Right ventricle myocardium superior (tissue), 1 donor: ENCODE measurements at regions not wholly inside any gene's neighbourhood (a gene's known extent, or its start where the extent isn't known, plus 50 kb on each side); places are given as distances from the start of the nearest gene placed in this dataset.

Experiments
- ATAC-seq: fragments of 200-7000 bp; cut with Tn5 transposase; one replicate; pipeline ENCODE4 v1.9.1; 2020; ENCODE audit warnings: mild to moderate bottlenecking; ENCODE audit not compliant: poor library complexity
- DNase-seq: peaks from one replicate; pipeline ENCODE4 v3.0.0-alpha.2; 2020
- intact Hi-C: fragments of 100-400 bp; cut with DNase I; formaldehyde crosslinking; loops from one replicate; pipeline ENCODE4 v1.11.2; 2022
- donor health status: DM: no; HTN: yes; CAD: no; lungs with severe emphysema.

DNA sequence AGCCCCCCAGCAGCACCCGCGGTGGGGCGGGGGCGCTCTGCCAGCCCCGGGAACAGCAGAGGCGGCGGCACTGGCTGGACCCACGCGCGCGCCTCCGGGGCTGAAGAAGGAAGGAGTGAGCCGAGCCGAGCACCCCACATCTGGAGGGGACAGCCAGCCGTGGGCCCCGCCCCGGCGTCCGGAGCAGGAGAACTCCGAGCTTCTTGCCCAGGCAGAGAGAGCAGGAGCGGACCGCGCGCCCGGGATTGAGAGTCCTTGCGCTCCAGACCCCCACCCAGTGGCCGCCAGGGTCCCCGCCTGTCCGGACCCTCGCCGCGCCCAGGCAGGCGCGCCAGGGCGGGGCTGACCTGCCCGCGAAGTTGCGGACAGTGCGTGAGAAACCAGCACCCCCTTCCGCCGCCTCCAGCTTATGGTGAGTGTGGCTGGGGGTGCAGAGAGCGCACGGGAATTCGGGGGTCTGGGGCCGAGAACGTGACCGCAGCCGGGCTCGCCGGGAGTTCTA, 921.9 kb upstream of the EEF2KMT start:
- no peak for DNase-seq
- intact Hi-C loops: no loop called here
- ATAC-seq: no peak

DNA sequence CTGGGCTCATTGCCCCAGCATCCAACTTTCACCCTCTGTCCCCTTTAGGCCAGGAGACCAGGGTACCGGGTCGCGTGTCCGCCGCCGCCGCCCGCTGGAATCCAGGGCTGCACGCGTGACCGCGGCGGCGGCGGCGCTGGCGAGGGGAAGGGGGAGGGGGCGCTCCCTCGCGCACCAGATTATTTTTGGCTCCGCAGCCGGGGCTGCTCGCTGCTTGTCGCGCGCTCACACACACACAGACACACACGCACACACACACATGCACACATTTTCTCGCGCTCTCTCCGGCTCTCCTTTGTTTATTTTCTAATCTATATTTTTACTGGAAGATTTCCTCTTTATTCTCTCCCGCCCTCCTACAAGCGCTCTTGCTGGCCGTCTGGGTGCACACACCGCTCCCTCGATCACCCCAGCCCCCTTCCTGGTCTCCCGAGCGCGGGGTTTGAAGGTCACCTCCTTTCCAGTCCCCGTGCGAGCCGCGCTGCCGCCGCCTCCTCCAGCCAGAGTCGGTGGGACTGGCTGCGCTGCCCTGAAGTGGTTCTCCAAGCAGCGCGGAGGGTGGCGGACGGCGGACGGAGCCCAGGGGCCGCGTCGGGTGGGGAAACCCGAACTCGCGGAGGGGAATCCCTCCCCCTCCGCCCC, 921.4 kb upstream of the EEF2KMT start:
- no peak for ATAC-seq
- no peak for DNase-seq
- intact Hi-C loops: no loop called here

DNA sequence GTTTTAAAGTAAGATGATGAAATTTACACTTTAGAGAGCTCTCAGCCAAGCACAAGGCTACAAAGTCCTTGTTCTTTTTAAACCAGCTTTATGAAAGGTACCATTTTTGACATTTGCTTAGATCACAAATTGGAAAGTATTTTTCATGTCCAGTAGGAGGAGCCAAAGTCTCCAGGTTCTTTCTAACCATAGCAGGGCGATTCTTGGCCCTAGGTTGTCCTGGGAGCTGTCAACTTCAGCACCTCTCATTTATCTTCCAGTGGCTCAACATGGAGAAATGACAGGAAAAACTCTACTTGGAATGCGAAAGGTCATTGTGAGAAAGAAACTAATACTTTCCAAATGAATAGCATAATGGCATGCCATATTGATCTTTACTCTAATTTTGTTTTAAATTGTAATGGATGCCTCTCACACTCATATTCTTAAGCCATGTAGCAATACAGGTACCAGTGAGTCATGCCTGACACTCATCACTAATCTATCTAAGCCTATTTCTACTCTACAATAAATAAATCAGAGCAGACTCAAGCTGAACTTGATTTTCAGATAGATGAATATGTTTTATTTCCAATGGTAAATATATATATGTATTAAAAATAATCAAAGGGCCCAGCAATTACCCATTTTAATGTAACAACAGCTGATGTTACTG, 919.1 kb upstream of the EEF2KMT start:
- intact Hi-C loops: no loop called here
- no peak for ATAC-seq

DNA sequence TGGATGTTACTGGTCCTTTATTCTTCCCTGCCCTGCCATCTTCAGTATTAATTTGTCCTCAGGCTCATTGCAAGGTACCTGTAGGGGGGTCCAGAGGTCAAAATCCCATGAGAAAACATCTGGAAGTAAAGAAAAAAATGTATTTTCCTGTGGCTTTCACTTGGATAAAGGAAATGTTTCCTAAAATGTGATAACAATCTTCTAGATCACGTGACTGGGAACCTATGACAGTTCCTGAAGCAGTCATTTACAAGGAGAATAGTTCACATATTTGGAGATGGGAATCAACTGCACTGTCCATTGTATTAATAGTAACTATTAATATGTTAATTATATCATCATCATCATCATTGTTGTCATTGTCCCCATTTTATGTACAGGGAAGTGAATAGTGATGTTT, 915.1 kb upstream of the EEF2KMT start:
- intact Hi-C loops: no loop called here
- ATAC-seq (no peak), DNase-seq (no peak)

More for the DNA sequence above, 919.1 kb upstream of the EEF2KMT start:
- DNase-seq: no peak

DNA sequence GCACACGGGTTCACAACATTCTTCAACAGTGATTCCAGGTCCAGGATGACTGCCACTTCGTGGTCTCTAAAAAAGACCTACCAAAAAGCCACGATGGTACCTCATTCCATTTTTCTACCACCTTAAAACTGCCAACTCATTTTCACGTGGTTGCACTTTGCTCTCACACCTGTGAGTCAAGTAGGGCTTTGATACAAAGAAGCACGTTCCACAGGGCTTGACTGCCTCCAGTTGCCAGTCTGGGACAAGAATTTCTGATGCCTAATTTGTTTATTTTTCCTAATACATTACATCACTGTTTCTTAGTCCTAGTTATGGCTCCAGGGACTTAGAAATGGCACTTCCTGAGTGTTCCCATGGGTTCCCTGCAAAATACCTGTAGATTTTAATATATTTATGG, 911.6 kb upstream of the EEF2KMT start:
- DNase-seq: no peak
- intact Hi-C loops: no loop called here
- ATAC-seq: no peak

DNA sequence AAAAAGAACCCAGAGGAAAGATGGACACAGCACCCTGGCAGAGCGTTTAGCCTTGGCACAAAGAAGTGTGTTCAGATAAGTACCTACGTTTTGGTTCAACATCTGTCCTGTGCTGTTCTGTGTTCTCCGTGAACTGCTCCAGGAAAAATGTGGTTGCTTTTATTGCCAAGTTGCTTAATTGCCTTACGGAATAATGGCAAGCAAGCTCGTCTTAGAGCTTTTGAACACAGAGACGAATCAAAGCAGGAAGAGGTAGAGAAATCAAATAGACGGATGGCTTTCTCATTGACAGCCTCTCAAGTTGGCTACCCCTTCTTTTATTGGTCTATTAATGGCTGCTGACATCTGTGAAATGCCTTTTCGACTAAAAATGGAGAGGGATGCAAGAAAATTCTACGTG, 911.1 kb upstream of the EEF2KMT start:
- no peak for ATAC-seq
- DNase-seq: no peak
- intact Hi-C loops: no loop called here

DNA sequence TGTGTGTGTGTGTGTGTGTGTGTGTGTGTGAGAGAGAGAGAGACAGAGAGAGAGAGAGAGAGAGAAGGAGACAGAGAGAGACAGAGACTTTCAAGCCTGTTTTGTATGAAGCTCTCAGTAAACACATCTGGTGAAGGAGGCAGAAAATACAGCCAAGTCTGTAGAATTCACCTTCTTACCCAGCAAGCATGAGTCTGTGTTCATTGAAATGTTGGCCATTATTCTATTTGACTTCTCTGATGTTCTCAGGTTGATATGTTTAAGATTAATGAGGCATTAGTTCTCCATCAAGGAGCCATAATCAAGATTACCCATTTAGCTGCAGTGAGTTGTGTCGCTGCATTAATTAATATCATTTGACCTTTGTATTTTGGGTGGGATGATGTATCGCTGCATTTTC, 895.8 kb upstream of the EEF2KMT start:
- DNase-seq (no peak), ATAC-seq (no peak)
- intact Hi-C loops: no loop called here

DNA sequence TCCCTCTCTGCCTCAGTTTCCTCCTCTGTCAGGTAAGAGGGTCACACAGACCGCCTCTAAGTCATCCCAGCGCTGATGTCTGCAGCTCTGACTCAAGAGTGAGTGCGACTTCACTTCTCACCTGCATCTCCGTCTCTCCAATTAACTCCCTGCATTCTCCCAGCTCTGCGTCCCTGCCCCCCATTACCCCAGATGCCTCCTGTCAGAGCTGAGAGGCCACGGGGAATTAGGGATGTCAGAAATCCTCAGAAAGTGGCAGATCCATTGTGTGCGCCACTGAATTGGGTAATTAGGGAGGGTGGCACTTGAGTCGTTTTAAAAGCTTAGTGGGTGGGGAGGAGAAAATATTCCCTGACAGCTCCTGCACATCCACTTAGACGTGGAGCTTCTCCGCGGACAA, 885.4 kb upstream of the EEF2KMT start:
- DNase-seq: no peak
- ATAC-seq: no peak
- intact Hi-C loops: no loop called here

DNA sequence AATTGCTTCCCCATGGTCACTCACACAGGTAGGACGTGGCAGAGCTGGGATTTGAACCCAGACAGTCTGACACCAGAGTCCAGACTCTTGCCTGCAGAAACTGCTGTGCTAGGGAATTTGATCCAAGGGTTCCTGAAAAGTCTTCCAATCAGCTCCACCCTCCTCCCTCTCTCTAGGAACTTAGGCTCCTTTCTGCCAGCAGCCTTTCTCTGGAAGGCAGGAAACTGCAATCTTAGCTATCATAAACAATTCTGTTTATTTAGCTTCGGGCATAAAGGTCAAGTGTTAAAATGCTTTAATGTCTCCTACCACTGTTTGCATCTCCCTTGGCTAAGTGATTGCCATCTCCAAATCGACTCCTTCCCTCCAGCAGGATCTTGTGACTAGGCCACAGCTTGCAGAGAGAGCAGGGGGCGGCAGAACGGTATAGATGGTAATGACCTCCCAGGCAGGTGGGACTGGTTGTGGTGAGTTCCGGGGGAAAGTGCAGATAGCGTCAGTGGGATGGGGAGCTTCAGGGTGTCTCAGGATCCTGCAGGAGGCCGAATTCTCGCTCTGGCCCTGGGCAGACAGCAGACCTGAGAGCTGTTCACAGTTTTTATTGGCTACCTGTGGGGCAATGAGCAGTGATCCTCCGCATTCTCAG, 882.4 kb upstream of the EEF2KMT start:
- ATAC-seq (no peak), DNase-seq (no peak)
- intact Hi-C loops: no loop called here

DNA sequence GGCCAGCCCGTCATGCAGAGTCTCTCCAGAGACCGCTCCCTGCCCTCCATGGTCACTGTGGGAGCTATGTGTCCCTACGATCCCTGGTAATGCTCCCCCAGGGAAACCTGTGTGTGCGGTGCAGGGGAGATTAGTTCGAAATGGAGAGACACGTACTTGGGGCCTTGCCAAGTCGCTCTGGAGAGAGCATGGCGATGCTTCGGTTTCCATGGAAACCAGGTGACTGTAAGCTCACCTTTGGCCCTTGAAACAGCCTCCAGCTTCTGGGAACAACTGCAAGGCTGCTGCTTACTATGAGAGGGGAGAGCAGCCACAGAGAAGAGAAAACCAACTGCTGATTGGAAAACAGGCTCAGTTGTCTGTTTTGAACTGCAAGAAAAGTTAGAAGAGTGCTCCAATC, 879.7 kb upstream of the EEF2KMT start:
- ATAC-seq (no peak), DNase-seq (no peak)
- intact Hi-C loops: no loop called here

DNA sequence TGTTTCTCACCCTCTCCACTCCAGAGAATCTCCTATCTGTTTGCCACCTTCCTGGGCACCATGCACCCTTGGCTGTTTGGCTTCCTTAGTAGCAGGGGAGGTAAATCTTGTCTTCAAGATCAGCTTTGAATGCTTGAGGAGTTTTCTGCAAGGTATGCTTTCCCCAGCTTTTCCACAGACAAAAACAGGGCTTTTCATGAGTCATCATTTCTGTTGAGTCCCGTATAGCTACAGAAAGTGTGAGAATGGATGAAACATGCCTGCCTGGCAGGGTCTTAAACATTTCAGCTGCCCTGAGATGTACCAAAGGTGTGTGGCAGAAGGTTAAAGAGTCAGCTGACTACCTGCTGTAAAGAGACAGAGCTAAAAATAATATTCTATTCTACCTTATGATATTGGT, 875.2 kb upstream of the EEF2KMT start:
- no peak for DNase-seq
- intact Hi-C loops: no loop called here

DNA sequence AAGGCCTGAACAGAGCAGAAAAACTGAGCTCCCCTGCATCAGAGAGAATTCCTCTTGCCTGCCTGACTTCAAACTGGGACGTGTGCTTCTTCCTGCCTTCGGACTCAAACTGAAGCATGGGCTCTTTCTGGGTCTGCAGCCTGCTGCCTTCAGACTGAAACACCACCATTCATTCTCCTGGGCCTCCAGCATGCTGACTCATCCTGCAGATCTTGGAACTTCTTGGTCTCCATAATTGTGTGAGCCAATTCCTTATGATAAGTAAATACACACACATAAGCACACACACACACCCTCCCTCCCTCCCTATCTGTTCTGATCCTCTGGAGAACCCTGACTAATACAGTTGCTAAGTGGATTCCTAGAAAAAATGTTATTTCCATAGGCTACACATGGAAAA, 874.3 kb upstream of the EEF2KMT start:
- ATAC-seq (no peak), DNase-seq (no peak)
- intact Hi-C loops: no loop called here

More for the DNA sequence above, 875.2 kb upstream of the EEF2KMT start:
- ATAC-seq: no peak

DNA sequence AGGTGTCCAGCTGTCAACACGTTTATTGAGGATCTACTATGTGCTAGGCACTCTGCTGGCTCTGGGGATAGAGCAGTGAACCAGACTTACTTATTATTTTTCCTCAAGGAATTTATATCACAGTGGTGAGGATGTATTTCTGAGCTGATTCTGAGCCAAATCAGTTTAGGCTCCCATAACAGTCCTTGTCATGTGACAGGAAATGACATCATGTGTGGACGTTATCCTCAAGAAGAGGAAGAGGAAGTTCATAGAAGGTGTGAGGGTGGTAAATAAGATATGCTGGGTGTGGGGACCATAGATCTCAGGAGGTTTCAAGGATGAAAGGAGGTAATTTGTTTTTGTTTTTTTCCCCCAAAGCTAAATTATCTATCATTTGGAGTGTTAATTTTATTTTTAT, 873.5 kb upstream of the EEF2KMT start:
- no peak for DNase-seq
- ATAC-seq: no peak
- intact Hi-C loops: no loop called here

DNA sequence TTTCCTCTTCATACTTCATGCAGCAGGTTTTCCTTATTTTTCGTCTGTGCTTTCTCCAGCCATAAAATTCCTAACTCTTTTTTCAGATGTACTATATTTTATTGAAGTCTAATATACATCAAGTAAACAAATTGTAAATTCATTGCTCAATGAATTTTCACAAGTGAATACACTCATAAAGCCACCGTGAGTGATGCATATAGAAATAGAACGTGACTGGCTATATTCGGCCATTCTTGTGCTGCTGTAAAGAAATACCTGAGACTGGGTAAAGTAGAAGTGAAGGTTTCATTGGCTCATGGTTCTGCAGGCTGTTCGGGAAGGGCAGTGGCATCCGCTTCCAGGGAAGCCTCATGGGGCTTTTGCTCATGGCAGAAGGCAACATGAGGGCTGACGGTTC, 868.4 kb upstream of the EEF2KMT start:
- DNase-seq: no peak
- intact Hi-C loops: no loop called here
- no peak for ATAC-seq

DNA sequence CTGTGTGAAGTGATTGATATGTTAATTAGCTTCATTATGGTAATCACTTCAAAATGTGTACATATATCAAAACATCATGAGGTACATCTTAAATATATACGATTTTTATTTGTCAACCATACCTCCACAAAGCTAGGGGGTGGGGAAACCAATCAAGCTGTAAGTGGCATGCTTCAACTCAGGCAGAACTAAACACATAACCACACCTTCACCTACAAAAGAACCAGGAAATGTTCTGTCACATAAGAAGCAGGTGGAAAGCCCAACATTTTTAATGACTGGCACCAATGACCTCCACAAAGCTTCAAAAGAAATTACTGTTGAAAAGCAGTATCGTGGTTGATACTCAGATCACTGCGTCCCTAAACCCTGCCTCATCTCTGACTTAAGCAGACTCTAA, 867.7 kb upstream of the EEF2KMT start:
- ATAC-seq (no peak), DNase-seq (no peak)
- intact Hi-C loops: no loop called here

DNA sequence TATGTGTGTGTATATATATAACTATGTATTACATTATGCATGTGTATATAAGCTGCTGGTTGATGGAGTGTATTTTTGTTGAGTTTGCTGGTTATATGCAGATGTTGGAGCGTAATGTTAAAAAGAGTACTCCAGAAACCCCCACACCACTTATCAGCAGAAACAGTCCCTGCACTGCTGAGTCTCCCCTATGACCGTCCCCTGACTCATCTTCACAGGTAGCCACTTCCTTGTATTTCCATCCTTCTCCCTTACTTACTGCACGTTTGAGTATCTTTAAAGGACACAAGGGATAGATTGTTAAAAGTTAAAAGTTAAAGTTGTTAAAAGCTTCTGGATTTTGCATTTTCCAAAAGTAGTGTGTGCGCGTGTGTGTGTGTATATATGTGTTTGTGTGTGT, 853.9 kb upstream of the EEF2KMT start:
- DNase-seq: no peak
- intact Hi-C loops: no loop called here

DNA sequence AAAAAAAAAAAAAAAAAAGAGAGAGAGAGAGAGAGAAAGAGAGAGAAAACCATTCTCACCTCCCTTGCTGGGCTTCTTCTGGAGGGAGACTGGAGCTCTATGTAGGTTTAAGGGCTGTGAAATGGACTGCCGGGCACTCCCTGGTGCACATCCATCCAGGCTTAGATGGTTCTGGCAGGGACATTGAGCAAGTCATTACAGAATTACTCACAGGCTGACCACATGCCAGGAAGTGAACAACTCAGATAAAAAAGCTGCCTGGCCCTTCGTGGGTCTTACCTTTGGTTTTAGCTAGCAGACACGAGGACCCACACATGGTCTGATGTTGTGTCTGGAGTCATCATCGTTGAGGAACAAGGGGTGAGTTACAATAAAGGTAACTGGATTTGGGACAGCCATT, 847.4 kb upstream of the EEF2KMT start:
- intact Hi-C loops: no loop called here
- ATAC-seq: no peak
- DNase-seq: no peak

More for the DNA sequence above, 853.9 kb upstream of the EEF2KMT start:
- ATAC-seq: no peak

DNA sequence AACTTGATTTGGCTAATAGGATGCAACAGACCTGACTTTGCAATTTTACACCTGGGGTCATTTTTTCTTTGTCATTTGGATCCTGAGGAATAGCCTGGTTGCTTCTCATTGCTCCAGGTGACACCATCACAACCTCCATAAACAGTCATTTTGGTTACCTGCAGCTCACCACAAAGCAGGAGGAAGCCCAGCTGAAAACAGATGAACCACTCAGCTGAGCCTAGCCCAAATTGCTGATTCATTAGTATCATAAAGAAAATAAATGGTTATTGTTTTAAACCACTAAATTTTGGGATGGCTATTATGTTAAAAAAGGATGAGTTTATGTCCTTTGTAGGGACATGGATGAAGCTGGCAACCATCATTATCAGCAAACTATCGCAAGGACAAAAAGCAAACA, 841.0 kb upstream of the EEF2KMT start:
- intact Hi-C loops: no loop called here
- ATAC-seq: no peak

DNA sequence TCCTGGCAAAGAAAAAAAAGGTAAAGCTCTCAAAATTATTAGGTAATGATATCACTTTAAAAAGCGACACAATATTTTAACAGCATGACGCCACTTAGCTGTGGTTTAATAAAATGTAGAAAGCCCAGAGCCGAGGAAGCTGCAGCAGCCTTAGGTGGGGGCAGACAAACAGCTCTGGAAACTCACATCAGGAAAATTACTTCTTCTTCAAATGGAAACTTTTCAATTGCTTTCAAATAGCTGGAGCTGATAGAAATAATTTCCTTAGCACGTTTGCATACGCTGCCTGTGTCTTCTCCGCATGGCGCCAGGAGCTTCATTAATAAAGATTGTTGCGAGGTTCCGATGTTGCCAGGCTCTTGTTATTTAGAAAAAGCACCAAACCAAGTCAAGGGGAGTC, 835.3 kb upstream of the EEF2KMT start:
- ATAC-seq (no peak), DNase-seq (no peak)
- intact Hi-C loops: no loop called here

More for the DNA sequence above, 841.0 kb upstream of the EEF2KMT start:
- DNase-seq: no peak

DNA sequence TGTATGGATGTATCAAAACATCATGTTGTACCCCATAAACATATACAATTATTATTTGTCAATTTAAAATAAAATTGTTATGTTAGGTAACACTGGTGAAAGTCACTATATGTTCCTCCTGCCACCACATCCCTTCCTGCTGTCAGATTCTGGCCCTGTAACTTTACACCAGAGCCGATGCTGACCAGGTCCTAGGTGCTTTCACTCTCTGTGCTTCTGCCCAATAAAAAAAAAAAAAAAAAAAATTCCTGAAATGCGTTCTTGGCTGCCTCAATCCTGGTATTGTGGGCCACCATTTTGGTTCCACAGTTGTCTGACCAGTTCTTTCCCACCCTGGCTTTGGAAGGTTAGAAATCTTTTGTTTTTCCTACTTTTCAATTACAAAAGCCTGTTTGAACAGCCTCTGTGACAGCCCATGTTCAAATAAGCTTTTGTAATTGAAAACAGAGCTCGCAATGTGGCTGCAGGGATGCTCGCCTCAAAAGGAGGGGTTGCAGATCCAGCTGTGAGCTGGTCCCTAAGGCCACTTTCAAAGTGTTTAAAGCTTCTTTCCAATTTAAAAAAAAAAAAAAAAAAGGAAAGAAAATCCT, 831.0 kb upstream of the EEF2KMT start:
- DNase-seq (no peak), ATAC-seq (no peak)
- intact Hi-C loops: no loop called here
